B cell (primary cell): ENCODE measurements at regions not wholly inside any gene's neighbourhood (a gene's known extent, or its start where the extent isn't known, plus 50 kb on each side); places are given as distances from the start of the nearest gene placed in this dataset.

ENCODE experiments used
- EZH2 ChIP-seq: IDR thresholded peaks from 2 replicates; pipeline ENCODE4 v1.6.1; 2012; ENCODE audit warnings: borderline replicate concordance, low read depth, mild to moderate bottlenecking, moderate library complexity, low read length; ENCODE audit not compliant: insufficient read depth, poor library complexity, severe bottlenecking
- TF ChIP-seq, protein P1 (sequence below): fragments of 200-600 bp; IDR thresholded peaks from one replicate; pipeline ENCODE4 v1.8.0; 2022; ENCODE audit warnings: antibody characterized with exemption, mild to moderate bottlenecking

GRCh38 chr4:174062831-174063230, 220.6 kb downstream of the FBXO8 start:
- TF ChIP-seq, protein P1, sequence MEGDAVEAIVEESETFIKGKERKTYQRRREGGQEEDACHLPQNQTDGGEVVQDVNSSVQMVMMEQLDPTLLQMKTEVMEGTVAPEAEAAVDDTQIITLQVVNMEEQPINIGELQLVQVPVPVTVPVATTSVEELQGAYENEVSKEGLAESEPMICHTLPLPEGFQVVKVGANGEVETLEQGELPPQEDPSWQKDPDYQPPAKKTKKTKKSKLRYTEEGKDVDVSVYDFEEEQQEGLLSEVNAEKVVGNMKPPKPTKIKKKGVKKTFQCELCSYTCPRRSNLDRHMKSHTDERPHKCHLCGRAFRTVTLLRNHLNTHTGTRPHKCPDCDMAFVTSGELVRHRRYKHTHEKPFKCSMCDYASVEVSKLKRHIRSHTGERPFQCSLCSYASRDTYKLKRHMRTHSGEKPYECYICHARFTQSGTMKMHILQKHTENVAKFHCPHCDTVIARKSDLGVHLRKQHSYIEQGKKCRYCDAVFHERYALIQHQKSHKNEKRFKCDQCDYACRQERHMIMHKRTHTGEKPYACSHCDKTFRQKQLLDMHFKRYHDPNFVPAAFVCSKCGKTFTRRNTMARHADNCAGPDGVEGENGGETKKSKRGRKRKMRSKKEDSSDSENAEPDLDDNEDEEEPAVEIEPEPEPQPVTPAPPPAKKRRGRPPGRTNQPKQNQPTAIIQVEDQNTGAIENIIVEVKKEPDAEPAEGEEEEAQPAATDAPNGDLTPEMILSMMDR = no peak
- TF ChIP-seq EZH2 = no peak
